MCF 10A (cell line): ENCODE measurements at regions not wholly inside any gene's neighbourhood (a gene's known extent, or its start where the extent isn't known, plus 50 kb on each side); places are given as distances from the start of the nearest gene placed in this dataset.
A peak's percentile ranks its signal among the peaks of the same experiment; 100 is the strongest.

ENCODE experiments used
- BruUV-seq: library from RNA; stranded (reverse); fragments of 400-500 nt; replicated peaks from 2 replicates; lab custom pipeline; 2021; lab: Mats Ljungman, UMichigan
- CTCF ChIA-PET: fragments of 300-600 bp; sonication (Branson Sonifier 250); formaldehyde crosslinking; extraction: SDS; loops from one replicate; lab custom pipeline; 2021; ENCODE audit warnings: antibody characterized with exemption, inconsistent platforms; lab: Yijun Ruan, JAX
- POLR2A ChIA-PET: fragments of 300-600, 350-650 bp; sonication (Branson Sonifier 250); formaldehyde crosslinking; extraction: SDS; loops from one replicate; lab custom pipeline; 2020; ENCODE audit warnings: antibody characterized with exemption, inconsistent platforms; lab: Yijun Ruan, JAX
- DNase-seq: peaks from one replicate; pipeline ENCODE4 v3.0.0-alpha.2; 2018; ENCODE audit not compliant: unreplicated experiment
- H3K27ac Mint-ChIP-seq: one replicate; pipeline ENCODE4 v1.8.0; 2022; ENCODE audit warnings: mild to moderate bottlenecking, low read depth, mixed read lengths; ENCODE audit not compliant: unreplicated experiment
- H3K27me3 Mint-ChIP-seq: one replicate; pipeline ENCODE4 v1.8.0; 2022; ENCODE audit warnings: mixed read lengths; ENCODE audit not compliant: insufficient read depth, unreplicated experiment
- H3K36me3 Mint-ChIP-seq: one replicate; pipeline ENCODE4 v1.8.0; 2022; ENCODE audit warnings: mild to moderate bottlenecking, moderate library complexity, mixed read lengths; ENCODE audit not compliant: insufficient read depth, unreplicated experiment
- H3K4me1 Mint-ChIP-seq: one replicate; pipeline ENCODE4 v1.8.0; 2022; ENCODE audit warnings: mixed read lengths; ENCODE audit not compliant: insufficient read depth, unreplicated experiment
- H3K4me3 Mint-ChIP-seq: one replicate; pipeline ENCODE4 v1.8.0; 2022; ENCODE audit warnings: mild to moderate bottlenecking, moderate library complexity, mixed read lengths; ENCODE audit not compliant: unreplicated experiment
- H3K9me3 Mint-ChIP-seq: one replicate; pipeline ENCODE4 v1.8.0; 2022; ENCODE audit warnings: mixed read lengths; ENCODE audit not compliant: unreplicated experiment
- intact Hi-C: fragments of 100-400 bp; cut with micrococcal nuclease; formaldehyde crosslinking; loops from 2 replicates; pipeline ENCODE4 v1.14.1; 2022
- TF ChIP-seq, protein P1 (sequence below): fragments of 200-600 bp; IDR thresholded peaks from one replicate; pipeline ENCODE4 v1.8.0; 2022; ENCODE audit warnings: antibody characterized with exemption, mild to moderate bottlenecking; ENCODE audit not compliant: unreplicated experiment

DNA sequence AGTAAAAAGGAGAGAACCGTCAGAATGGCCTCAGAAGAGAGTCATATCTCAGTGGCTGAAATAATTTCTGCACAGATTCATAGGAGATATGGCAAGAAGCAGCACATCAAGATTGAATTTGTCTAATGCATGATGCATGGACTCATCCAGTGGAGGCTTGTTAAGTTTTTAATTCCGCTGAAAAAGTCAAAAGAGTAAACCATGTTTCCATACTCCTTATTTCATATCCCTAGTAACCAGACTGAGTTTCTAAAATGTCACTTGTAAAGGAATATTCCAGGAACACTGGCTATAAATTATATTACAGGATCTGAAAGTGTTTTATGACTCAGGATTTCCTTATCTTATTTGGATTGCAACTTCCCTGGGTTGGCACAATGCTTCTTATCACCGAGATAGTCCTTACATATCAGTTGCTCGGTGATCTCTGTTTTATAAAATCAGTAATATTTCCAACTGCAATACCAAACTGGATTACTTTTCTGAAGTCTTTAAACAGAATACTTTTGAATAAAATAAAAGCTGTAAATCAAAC is 180.2 kb upstream of the TSC22D1 start:
- POLR2A ChIA-PET: interaction anchor here (1.2 kb wide), 1 partner anchor 18 kb away, joined by 3 read pairs; no protein-coding TSS in a partner anchor
- H3K4me3 Mint-ChIP-seq: no peak overlapping the region
- no TSS peak for BruUV-seq
- no peaks in the 10 kb centered on the region for H3K9me3 Mint-ChIP-seq
- peaks cover 36% of the 10 kb centered on the region for H3K4me1 Mint-ChIP-seq
- intact Hi-C loops: no loop called here
- TF ChIP-seq, protein P1, sequence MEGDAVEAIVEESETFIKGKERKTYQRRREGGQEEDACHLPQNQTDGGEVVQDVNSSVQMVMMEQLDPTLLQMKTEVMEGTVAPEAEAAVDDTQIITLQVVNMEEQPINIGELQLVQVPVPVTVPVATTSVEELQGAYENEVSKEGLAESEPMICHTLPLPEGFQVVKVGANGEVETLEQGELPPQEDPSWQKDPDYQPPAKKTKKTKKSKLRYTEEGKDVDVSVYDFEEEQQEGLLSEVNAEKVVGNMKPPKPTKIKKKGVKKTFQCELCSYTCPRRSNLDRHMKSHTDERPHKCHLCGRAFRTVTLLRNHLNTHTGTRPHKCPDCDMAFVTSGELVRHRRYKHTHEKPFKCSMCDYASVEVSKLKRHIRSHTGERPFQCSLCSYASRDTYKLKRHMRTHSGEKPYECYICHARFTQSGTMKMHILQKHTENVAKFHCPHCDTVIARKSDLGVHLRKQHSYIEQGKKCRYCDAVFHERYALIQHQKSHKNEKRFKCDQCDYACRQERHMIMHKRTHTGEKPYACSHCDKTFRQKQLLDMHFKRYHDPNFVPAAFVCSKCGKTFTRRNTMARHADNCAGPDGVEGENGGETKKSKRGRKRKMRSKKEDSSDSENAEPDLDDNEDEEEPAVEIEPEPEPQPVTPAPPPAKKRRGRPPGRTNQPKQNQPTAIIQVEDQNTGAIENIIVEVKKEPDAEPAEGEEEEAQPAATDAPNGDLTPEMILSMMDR: no peak
- peak overlapping the region; percentile 13 for H3K27ac Mint-ChIP-seq
- no peaks in the 10 kb centered on the region for H3K36me3 Mint-ChIP-seq
- CTCF ChIA-PET: interaction anchor here (0.6 to 1.0 kb wide), 3 partner anchors 177 to 264 kb away, joined by 3 to 5 read pairs (median 3); no protein-coding TSS in a partner anchor
- no peak for DNase-seq
- no peaks in the 10 kb centered on the region for H3K27me3 Mint-ChIP-seq

DNA sequence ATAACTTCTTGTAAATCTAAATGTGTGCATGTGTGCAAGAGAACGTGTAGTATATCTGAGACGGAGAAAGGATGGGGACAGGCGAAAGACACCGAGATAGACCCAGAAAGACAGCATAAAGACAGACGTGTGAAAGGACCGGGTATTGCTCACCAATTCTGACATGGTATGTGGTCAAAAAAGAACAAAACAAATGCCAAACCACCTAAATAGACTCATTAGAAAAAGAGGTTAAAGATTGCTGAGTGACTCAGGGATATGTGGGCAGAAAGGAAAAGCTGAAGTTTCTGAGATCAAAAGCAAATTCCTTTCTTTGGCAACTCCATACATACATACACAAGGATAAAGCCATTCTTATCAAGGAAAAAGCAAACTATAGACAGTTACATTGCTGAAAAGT is 179.7 kb upstream of the TSC22D1 start:
- intact Hi-C loops: no loop called here
- no TSS peak for BruUV-seq
- DNase-seq: peak; percentile 39
- TF ChIP-seq, protein P1: no peak
- CTCF ChIA-PET: interaction anchor here (1.0 kb wide), 1 partner anchor 177 kb away, joined by 3 read pairs; no protein-coding TSS in a partner anchor
- no peaks in the 10 kb centered on the region for H3K27me3 Mint-ChIP-seq
- H3K36me3 Mint-ChIP-seq: no peaks in the 10 kb centered on the region
- no peak overlapping the region for H3K4me3 Mint-ChIP-seq
- POLR2A ChIA-PET: interaction anchor here (0.6 kb wide), 1 partner anchor 493 kb away, joined by 3 read pairs; no protein-coding TSS in a partner anchor
- H3K4me1 Mint-ChIP-seq: peaks cover 36% of the 10 kb centered on the region
- peak overlapping the region; percentile 13 for H3K27ac Mint-ChIP-seq
- H3K9me3 Mint-ChIP-seq: no peaks in the 10 kb centered on the region

DNA sequence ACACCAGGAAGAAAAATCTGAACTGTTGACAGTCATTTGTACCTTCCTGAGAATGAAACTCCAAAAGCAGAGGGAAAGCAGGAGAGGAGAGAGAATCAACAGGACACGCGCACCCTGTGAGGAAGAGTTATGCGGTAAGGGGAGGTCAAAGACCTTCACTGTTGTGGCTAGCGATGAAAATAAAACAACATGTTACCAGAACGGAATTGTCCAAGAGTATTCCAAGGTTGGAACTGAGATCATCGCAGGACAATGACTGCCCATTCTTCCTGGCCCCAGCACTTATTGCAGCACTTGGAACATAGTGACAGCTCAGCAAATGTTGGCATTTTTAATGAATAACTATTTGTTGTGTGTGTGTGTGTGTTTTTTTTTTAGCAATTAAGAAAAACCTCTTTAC is 176.0 kb upstream of the TSC22D1 start:
- Mint-ChIP-seq H3K4me3 (no peak overlapping the region), H3K36me3 (no peaks in the 10 kb centered on the region), H3K9me3 (no peaks in the 10 kb centered on the region), H3K27ac (no peak overlapping the region), H3K27me3 (no peaks in the 10 kb centered on the region), H3K4me1 (peaks cover 9% of the 10 kb centered on the region)
- CTCF ChIA-PET: interaction anchor here (0.6 kb wide), 1 partner anchor 51 kb away, joined by 3 read pairs; no protein-coding TSS in a partner anchor
- TF ChIP-seq, protein P1: no peak
- no TSS peak for BruUV-seq
- DNase-seq: no peak
- intact Hi-C loops: no loop called here
- POLR2A ChIA-PET: no interaction called here

DNA sequence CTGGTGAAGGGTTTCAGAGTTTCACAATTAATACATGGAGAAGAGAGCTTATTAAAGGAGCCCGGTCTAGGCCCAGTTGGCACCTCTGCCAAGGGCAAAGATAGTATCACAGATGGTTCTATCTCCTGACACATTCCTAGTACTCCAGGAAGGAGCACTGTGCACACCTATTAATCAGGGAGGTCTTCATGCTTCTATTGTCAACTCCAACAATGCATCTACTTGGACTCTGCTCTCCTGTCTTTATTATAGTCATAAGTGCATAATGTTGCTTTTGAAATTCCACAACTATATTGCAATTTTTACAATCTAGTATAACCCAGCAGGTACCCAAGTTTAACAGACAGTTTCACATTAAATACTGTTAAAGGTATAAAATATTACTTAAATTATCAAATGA is 174.5 kb upstream of the TSC22D1 start:
- ChIA-PET POLR2A (no interaction called here), CTCF (no interaction called here)
- Mint-ChIP-seq H3K27ac (no peak overlapping the region), H3K36me3 (no peaks in the 10 kb centered on the region), H3K4me3 (no peak overlapping the region), H3K9me3 (no peaks in the 10 kb centered on the region), H3K27me3 (no peaks in the 10 kb centered on the region), H3K4me1 (peaks cover 2% of the 10 kb centered on the region)
- DNase-seq: no peak
- TF ChIP-seq, protein P1: no peak
- intact Hi-C loops: no loop called here
- no TSS peak for BruUV-seq
